KMS-11 (cell line): ENCODE measurements at regions not wholly inside any gene's neighbourhood (a gene's known extent, or its start where the extent isn't known, plus 50 kb on each side); places are given as distances from the start of the nearest gene placed in this dataset.

Experiments used
- H2AFZ ChIP-seq: fragments of 200-600 bp; sonication (generic); 2 replicates; pipeline ENCODE4 v1.6.1; 2016; ENCODE audit warnings: antibody characterized with exemption, mixed run types, low read depth
- H3K27ac ChIP-seq: fragments of 200-600 bp; sonication (generic); 2 replicates; pipeline ENCODE4 v1.6.1; 2016; ENCODE audit warnings: mild to moderate bottlenecking, mixed run types
- H3K27me3 ChIP-seq: fragments of 200-600 bp; sonication (generic); 2 replicates; pipeline ENCODE4 v1.6.1; 2017; ENCODE audit warnings: mild to moderate bottlenecking, low read depth, mixed run types, moderate library complexity; ENCODE audit not compliant: insufficient read depth
- H3K36me3 ChIP-seq: fragments of 200-600 bp; sonication (generic); 2 replicates; pipeline ENCODE4 v1.6.1; 2017; ENCODE audit warnings: mild to moderate bottlenecking, mixed run types; ENCODE audit not compliant: insufficient read depth
- H3K4me1 ChIP-seq: fragments of 200-600 bp; sonication (generic); 2 replicates; pipeline ENCODE4 v1.6.1; 2016; ENCODE audit warnings: mild to moderate bottlenecking, low read depth, mixed run types; ENCODE audit not compliant: poor library complexity, severe bottlenecking
- H3K4me2 ChIP-seq: fragments of 200-600 bp; sonication (generic); 2 replicates; pipeline ENCODE4 v1.7.0; 2016; ENCODE audit warnings: mild to moderate bottlenecking, mixed run types
- H3K4me3 ChIP-seq: fragments of 200-600 bp; sonication (generic); IDR thresholded peaks from 2 replicates; pipeline ENCODE4 v1.6.1; 2017; ENCODE audit warnings: low read depth, low read length, mixed read lengths; ENCODE audit not compliant: insufficient read depth
- H3K79me2 ChIP-seq: fragments of 200-600 bp; sonication (generic); 2 replicates; pipeline ENCODE4 v1.6.1; 2016; ENCODE audit warnings: low read depth, mixed run types; ENCODE audit not compliant: insufficient read depth
- H3K9ac ChIP-seq: fragments of 200-600 bp; sonication (generic); 2 replicates; pipeline ENCODE4 v1.6.1; 2016; ENCODE audit warnings: mild to moderate bottlenecking, mixed run types
- H4K20me1 ChIP-seq: fragments of 200-600 bp; sonication (generic); 2 replicates; pipeline ENCODE4 v1.6.1; 2016; ENCODE audit warnings: mild to moderate bottlenecking, mixed run types; ENCODE audit not compliant: insufficient read depth
- TF ChIP-seq, protein P1 (sequence below): fragments of 200-600 bp; sonication (generic); conservative IDR thresholded peaks from 2 replicates; pipeline ENCODE4 v1.6.1; 2017; ENCODE audit warnings: low read depth, mild to moderate bottlenecking, antibody characterized with exemption, low read length, moderate library complexity, mixed read lengths

GRCh38 chr4:167934216-167934615 lies 158.1 kb upstream of the ANXA10 start:
- Histone ChIP-seq H3K36me3 (no peaks in the 10 kb centered on the region), H2AFZ (no peak overlapping the region), H3K79me2 (no peaks in the 10 kb centered on the region), H4K20me1 (no peaks in the 10 kb centered on the region), H3K27ac (no peak overlapping the region), H3K9ac (no peak overlapping the region), H3K4me3 (no peak overlapping the region), H3K4me1 (peaks cover 2% of the 10 kb centered on the region), H3K27me3 (no peaks in the 10 kb centered on the region), H3K4me2 (no peak overlapping the region)
- TF ChIP-seq, protein P1, sequence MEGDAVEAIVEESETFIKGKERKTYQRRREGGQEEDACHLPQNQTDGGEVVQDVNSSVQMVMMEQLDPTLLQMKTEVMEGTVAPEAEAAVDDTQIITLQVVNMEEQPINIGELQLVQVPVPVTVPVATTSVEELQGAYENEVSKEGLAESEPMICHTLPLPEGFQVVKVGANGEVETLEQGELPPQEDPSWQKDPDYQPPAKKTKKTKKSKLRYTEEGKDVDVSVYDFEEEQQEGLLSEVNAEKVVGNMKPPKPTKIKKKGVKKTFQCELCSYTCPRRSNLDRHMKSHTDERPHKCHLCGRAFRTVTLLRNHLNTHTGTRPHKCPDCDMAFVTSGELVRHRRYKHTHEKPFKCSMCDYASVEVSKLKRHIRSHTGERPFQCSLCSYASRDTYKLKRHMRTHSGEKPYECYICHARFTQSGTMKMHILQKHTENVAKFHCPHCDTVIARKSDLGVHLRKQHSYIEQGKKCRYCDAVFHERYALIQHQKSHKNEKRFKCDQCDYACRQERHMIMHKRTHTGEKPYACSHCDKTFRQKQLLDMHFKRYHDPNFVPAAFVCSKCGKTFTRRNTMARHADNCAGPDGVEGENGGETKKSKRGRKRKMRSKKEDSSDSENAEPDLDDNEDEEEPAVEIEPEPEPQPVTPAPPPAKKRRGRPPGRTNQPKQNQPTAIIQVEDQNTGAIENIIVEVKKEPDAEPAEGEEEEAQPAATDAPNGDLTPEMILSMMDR, result no peak

DNA sequence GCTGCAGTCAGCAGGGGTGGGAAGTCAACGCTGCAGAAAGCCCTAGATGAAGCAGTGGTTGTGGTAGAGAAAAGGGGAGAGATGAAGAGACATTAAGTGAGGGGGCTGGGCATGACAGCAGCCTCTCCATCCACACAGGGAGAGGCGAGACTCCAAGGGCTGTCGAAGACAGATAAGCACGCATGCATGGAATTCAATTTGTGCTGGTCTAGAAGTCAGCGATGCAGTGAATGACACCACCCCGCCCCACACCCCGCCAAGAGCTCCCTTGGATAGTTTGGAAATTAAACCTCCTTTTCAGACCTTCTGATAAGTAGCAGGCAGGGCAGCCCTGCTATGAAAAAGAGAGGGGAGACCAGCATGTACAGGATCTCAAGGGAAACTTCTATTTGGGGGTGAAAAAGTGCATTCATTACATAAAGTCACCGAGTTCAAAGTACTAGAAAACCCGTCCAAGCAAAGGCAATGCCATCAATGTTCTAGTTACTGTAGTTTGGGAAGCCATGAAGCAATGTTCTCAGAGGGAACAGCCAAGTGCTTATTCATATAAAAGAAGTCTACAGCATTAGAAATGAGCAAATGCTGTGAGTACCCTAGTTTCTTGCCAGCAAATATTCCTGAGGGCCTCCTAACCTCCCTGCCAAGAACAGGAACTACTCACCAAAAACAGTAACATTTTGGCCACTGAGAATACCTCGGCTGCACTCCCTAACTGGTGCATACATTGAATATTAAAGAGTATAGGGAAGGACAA lies 152.3 kb upstream of the ANXA10 start:
- H3K79me2 ChIP-seq, result no peaks in the 10 kb centered on the region
- no peak overlapping the region for H3K4me2 ChIP-seq
- H3K36me3 ChIP-seq, result no peaks in the 10 kb centered on the region
- TF ChIP-seq, protein P1, result no peak
- no peak overlapping the region for H3K27ac ChIP-seq
- H3K27me3 ChIP-seq, result no peaks in the 10 kb centered on the region
- no peak overlapping the region for H3K9ac ChIP-seq
- no peak overlapping the region for H2AFZ ChIP-seq
- H4K20me1 ChIP-seq, result no peaks in the 10 kb centered on the region
- H3K4me3 ChIP-seq, result no peak overlapping the region
- peaks cover 5% of the 10 kb centered on the region for H3K4me1 ChIP-seq

DNA sequence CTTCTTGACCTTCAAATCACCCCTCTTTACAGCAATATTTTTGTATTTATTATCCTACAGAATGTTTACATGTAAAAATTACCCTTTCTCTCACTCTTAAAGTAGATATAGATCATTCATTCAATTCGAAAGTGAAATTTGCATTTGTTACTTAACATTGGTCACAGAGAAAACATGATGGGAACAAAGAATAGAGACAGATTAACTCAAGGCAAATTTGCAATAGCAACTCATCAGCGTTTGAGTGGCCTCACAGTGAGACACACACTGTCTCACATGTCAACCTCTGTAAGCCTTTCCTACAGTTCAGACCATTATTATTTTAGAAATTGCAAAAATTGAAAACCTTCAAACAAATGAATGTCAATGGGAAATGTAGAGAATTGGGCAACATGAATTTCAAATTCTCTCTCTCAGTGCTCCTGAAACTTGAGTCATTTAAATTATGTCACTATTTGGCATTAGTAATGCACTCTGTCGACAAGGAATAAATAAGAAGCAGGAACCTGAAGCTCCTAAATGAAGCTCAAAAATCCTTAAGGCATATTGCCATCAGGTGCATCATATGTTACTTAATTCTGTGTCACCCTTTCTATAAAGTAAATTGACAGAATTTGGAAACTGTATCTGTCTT lies 148.3 kb upstream of the ANXA10 start:
- H3K4me1 ChIP-seq, result peaks cover 5% of the 10 kb centered on the region
- H3K36me3 ChIP-seq, result no peaks in the 10 kb centered on the region
- no peak overlapping the region for H2AFZ ChIP-seq

GRCh38 chr4:167944721-167945120 lies 147.6 kb upstream of the ANXA10 start:
- H3K4me1 ChIP-seq, result no peaks in the 10 kb centered on the region
- H3K36me3 ChIP-seq, result no peaks in the 10 kb centered on the region
- TF ChIP-seq, protein P1, result no peak
- H3K9ac ChIP-seq, result no peak overlapping the region
- H4K20me1 ChIP-seq, result no peaks in the 10 kb centered on the region
- no peak overlapping the region for H3K4me2 ChIP-seq
- no peak overlapping the region for H2AFZ ChIP-seq
- H3K79me2 ChIP-seq, result no peaks in the 10 kb centered on the region
- no peaks in the 10 kb centered on the region for H3K27me3 ChIP-seq
- H3K4me3 ChIP-seq, result no peak overlapping the region
- H3K27ac ChIP-seq, result no peak overlapping the region

More for the DNA sequence above, 148.3 kb upstream of the ANXA10 start:
- Histone ChIP-seq H4K20me1 (no peaks in the 10 kb centered on the region), H3K4me3 (no peak overlapping the region), H3K27me3 (no peaks in the 10 kb centered on the region), H3K27ac (no peak overlapping the region), H3K9ac (no peak overlapping the region), H3K79me2 (no peaks in the 10 kb centered on the region), H3K4me2 (no peak overlapping the region)
- TF ChIP-seq, protein P1, result no peak
